Right lobe of liver (tissue), 4 donors: ENCODE measurements at regions not wholly inside any gene's neighbourhood (a gene's known extent, or its start where the extent isn't known, plus 50 kb on each side); places are given as distances from the start of the nearest gene placed in this dataset.

Source experiments
- POLR2A ChIP-seq: fragments of 450-650 bp; IDR thresholded peaks from one replicate; pipeline ENCODE4 v1.6.1; 2017; ENCODE audit warnings: antibody characterized with exemption, mild to moderate bottlenecking
- TF ChIP-seq, protein P1 (sequence below), 4 donors: fragments of 200-600 bp in 3 of 4; fragments of 450-650 bp in 1 of 4; IDR thresholded peaks; one replicate each; pipeline versions ENCODE4 v1.5.1 to v1.8.0; 2016 to 2022; ENCODE audit warnings: antibody characterized with exemption in 4 of 4, mild to moderate bottlenecking in 2 of 4
- donor health status: DM: no; HTN: no; CAD: no.
- donor health status: DM: no; HTN: no; CAD: no.
- donor health status: DM: no; HTN: yes; CAD: no.

DNA sequence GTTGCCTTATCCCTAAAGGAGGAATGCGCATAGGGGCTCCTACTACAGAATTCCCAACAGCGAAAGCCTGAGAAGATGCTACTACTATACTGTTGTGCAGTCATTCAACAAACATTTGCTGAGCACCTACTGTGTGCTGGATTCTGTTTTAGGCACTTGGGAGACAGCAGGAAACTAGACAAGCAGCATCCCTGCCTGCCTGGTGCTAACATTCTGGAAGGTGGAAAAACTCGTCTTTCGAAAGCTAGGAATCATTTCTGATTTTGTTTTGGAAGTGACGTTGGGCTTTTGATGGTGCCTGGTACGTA is 131.5 kb upstream of the NCOR2 start:
- TF ChIP-seq, protein P1, sequence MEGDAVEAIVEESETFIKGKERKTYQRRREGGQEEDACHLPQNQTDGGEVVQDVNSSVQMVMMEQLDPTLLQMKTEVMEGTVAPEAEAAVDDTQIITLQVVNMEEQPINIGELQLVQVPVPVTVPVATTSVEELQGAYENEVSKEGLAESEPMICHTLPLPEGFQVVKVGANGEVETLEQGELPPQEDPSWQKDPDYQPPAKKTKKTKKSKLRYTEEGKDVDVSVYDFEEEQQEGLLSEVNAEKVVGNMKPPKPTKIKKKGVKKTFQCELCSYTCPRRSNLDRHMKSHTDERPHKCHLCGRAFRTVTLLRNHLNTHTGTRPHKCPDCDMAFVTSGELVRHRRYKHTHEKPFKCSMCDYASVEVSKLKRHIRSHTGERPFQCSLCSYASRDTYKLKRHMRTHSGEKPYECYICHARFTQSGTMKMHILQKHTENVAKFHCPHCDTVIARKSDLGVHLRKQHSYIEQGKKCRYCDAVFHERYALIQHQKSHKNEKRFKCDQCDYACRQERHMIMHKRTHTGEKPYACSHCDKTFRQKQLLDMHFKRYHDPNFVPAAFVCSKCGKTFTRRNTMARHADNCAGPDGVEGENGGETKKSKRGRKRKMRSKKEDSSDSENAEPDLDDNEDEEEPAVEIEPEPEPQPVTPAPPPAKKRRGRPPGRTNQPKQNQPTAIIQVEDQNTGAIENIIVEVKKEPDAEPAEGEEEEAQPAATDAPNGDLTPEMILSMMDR (IDR thresholded peaks at IDR 0.05), result no peak
- TF ChIP-seq POLR2A, result no peak
